ENCODE measurements at regions not wholly inside any gene's neighbourhood (a gene's known extent, or its start where the extent isn't known, plus 50 kb on each side); places are given as distances from the start of the nearest gene placed in this dataset.

GRCh38 chr1:164131949-164132348, 427.0 kb upstream of the PBX1 start:
- no peak for TF ChIP-seq ZFX (IDR thresholded peaks at IDR 0.05; ENCODE audit: borderline replicate concordance)
- H3K27ac ChIP-seq, result no peak overlapping the region

DNA sequence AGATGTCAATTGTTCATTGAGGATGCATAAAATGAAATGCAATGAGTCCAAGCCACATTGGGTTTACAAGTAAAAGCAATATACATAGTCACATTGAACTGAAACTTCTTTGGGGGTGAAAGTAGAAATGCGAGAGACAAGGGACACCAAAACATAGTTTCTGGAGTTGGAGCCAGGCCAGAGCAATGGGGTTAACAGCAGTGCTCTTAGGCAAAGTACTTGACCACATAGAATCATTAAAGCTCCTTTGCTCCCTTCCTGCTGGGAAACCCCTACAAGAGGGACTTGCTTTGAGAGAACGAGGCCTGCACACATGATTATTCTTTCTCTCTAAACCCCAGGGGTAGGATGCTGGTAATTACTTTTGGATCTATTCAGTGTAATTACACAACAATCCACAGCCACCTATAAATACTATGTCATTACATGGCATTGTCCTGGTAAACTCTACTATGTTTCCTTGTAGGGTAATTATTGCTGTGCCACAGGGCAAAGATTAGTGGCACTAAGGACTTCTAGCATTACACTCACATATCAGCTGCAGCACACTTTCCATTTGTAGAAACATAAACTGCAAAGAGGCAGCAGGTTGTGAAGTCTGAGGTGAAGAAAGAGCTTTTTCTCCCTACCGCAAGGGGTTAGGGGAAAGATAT, 421.6 kb upstream of the PBX1 start:
- H3K27ac ChIP-seq, result no peak overlapping the region
- TF ChIP-seq, protein P1, sequence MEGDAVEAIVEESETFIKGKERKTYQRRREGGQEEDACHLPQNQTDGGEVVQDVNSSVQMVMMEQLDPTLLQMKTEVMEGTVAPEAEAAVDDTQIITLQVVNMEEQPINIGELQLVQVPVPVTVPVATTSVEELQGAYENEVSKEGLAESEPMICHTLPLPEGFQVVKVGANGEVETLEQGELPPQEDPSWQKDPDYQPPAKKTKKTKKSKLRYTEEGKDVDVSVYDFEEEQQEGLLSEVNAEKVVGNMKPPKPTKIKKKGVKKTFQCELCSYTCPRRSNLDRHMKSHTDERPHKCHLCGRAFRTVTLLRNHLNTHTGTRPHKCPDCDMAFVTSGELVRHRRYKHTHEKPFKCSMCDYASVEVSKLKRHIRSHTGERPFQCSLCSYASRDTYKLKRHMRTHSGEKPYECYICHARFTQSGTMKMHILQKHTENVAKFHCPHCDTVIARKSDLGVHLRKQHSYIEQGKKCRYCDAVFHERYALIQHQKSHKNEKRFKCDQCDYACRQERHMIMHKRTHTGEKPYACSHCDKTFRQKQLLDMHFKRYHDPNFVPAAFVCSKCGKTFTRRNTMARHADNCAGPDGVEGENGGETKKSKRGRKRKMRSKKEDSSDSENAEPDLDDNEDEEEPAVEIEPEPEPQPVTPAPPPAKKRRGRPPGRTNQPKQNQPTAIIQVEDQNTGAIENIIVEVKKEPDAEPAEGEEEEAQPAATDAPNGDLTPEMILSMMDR (IDR thresholded peaks at IDR 0.05), result no peak
- TF ChIP-seq ZFX (IDR thresholded peaks at IDR 0.05; ENCODE audit: borderline replicate concordance), result no peak

GRCh38 chr1:164141797-164142196, 417.2 kb upstream of the PBX1 start:
- no peak overlapping the region for H3K27ac ChIP-seq
- no peak for TF ChIP-seq ZFX (IDR thresholded peaks at IDR 0.05; ENCODE audit: borderline replicate concordance)
- TF ChIP-seq, protein P1 (IDR thresholded peaks at IDR 0.05), result no peak

GRCh38 chr1:164154622-164155021, 404.4 kb upstream of the PBX1 start:
- TF ChIP-seq, protein P1 (IDR thresholded peaks at IDR 0.05), result no peak
- TF ChIP-seq ZFX (IDR thresholded peaks at IDR 0.05; ENCODE audit: borderline replicate concordance), result no peak
- H3K27ac ChIP-seq, result no peak overlapping the region

- TF ChIP-seq ZFX (IDR thresholded peaks at IDR 0.05; ENCODE audit: borderline replicate concordance), result no peak
- TF ChIP-seq, protein P1 (IDR thresholded peaks at IDR 0.05), result no peak
- no peak overlapping the region for H3K27ac ChIP-seq
These were observed 403.6 kb upstream of the PBX1 start for GRCh38 chr1:164155347-164155746.

- TF ChIP-seq ZFX (IDR thresholded peaks at IDR 0.05; ENCODE audit: borderline replicate concordance), result no peak
- TF ChIP-seq, protein P1 (IDR thresholded peaks at IDR 0.05), result no peak
- H3K27ac ChIP-seq, result no peak overlapping the region
These were observed 395.6 kb upstream of the PBX1 start for GRCh38 chr1:164163289-164163849.

DNA sequence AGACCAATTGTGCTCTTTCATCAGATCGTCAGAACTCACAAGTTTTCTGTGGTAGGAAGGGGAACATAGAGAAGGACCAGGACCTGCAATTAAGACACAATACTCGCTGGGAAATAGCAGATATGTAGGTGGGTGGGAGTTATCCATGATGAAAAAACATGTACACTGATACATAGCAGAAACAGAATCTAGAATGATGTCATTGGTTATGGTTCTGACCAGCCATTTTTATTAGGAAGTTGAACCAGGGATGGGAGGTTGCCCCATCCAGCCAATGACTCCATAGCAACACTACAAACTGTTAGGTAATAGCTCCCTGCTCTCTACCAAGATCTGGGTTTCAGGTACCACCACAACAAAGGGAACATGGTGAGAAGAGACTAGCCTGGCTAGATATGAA, 393.5 kb upstream of the PBX1 start:
- TF ChIP-seq, protein P1 (IDR thresholded peaks at IDR 0.05), result no peak
- no peak for TF ChIP-seq ZFX (IDR thresholded peaks at IDR 0.05; ENCODE audit: borderline replicate concordance)

More for the DNA sequence above, 393.5 kb upstream of the PBX1 start:
- H3K27ac ChIP-seq, result no peak overlapping the region

Data from 22Rv1 (cell line).